ENCODE measurements at regions not wholly inside any gene's neighbourhood (a gene's known extent, or its start where the extent isn't known, plus 50 kb on each side); places are given as distances from the start of the nearest gene placed in this dataset.
"Not testable (repeated sequence)": the region's sequence is repeated elsewhere in the genome, so short reads cannot be mapped to it uniquely, and the experiment has no call there.

DNA sequence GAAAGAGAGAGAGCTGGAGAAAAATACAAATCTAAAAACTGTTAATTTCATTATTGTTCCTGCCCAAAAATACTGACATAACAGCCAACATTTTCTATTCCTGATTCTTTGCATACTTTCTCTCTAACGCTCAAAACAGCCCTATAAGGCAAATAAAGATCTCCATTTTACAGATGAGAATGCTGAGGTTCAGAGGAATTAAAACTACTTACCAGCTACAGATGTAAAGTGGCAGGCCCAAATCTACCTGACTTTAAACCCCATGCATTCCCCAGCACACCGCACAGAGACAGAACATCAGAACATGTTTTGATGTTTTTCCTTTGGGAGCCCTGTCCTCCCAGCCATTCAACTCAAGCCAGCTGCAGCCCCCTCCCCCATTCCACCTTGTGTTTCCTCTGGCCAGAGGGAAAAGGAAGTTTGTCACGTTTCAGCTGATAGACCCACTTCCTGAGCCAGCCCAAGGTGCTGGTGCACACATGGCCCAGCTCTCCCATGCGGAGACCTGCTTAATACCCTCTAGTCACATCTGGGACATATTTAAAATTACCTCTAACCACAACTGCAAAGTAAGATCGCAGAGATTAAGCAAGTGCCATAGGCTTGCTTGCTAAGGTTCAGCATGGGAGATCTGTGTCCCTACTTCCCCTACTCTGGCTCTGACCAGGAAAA, 133.1 kb upstream of the NFIA start:
- DNase-seq: no peak

DNA sequence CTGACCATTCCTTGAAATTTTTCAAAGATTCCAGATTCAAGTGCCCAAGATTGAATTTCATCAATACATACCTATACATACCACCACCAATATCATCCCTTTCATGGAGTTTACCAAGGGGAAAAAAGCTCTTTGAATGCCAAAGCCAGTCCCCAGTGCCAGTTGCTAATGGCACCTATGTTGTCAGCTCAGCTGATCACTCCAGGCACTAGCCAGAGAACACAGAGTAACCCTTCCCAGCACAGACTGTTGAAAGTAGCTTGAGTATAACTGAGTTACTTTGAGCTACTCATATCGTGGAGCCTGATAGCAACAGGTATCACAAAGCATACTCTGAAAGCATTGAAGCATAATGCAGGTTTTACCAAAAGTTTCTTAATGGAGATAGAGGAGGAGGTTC, 133.9 kb upstream of the NFIA start:
- DNase-seq: no peak

DNA sequence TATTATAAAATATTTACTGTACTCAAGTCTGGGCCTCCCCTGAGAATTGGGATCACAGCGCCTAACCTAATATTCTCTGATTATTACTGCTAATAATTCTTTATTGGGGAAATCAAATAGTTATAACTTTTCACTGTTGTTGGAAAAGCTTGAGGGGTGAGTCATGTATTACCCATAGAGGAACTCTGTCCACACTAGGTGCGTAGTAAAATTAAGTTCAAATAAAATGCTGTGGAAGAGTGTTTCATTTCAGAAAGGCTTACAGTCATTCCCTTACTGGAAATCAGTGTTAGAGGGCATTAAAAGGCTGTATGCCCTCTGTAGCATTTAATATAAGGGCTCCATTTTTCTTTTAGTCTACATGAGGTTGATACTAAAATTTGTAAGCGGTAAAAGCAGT, 135.0 kb upstream of the NFIA start:
- no peak for DNase-seq

DNA sequence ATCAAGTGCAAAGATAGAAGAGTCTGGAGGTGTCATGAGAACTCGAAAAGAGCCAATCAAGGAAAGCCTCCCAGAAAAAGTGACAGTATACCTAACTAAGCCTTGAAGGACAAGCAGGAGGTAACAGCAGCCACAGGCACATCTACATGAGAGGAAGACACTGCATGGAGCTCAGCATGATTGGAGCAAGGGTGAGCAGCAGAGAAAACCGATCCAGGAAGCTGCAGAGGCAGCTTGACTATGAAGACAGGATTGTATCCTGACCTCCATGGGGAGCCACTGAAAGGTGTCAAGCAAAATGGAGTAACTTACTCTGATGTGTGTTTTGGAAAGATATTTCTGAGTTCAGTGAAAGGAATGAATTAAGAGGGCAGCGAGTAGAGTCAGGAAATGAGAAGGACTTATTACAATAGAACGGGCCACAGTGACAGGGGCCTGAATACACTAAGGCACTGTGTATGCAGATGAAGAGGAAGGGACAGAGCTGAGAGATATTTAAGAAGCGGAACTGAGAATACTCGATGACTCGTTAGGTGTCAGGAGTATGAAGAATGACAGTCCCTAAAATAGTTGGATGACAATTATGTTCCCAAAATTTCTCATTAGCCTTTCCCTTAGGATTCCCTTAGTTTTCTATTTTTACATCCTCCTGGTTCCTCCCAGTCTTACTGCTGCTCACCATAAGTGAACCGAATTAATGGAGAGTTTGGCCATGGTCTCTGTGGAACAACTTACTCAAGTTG, 139.3 kb upstream of the NFIA start:
- DNase-seq: no peak

DNA sequence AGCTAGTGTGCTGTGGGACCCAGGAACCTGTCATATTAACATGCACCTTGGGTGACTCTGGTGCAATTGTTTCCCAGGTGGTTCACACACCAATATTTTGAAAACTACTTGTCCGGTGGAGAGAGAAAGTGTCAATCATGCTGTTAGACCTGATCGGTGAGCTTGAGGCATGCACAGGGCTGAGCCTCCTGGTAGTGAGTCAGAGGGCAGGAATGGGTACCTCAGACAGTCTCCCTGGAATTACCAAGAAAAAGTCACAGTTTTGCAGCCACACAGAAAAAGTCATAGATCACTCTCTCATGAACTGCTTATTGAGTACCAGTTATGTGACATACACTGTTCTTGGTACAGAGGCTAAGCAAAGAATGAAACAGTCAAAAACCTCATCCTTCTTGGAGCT, 140.1 kb upstream of the NFIA start:
- no peak for DNase-seq

DNA sequence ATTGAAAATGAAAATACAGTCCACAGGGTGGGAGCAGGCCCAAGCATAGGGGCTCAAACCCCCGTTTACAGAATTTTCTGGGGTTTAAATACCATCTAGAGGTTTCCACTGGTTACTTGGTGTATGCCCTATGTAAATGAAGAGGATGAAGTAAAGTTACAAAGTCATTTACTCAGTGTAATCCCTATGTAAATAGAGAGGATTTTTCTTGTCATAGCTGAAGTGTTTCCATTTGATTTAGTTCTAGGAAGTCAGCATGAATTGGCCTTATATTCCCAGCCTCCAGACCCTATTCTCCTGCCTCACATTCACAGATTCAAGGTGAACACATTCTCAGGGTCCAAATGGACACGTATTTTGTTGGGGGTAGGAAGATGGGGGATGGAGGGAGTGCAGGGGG, 141.7 kb upstream of the NFIA start:
- not testable (repeated sequence) for DNase-seq

DNA sequence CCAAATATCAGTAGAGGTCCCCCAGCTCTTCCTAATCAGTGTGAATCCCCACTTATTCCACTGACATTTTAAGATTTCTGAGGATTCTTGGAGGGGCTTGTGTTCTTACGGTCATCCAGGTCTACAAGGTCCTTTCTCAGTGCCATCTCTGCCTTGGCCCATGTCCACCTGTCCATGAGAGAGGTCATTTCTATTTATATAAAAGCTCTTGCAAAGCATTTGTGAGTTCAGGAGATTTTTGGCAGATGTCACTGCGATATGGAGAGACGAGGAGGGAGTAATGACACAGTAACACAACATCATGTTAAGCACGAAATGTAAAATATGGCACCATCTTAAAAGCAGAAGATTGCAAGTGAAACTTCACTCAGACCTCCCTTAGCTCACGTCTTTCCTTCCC, 144.6 kb upstream of the NFIA start:
- DNase-seq: no peak

DNA sequence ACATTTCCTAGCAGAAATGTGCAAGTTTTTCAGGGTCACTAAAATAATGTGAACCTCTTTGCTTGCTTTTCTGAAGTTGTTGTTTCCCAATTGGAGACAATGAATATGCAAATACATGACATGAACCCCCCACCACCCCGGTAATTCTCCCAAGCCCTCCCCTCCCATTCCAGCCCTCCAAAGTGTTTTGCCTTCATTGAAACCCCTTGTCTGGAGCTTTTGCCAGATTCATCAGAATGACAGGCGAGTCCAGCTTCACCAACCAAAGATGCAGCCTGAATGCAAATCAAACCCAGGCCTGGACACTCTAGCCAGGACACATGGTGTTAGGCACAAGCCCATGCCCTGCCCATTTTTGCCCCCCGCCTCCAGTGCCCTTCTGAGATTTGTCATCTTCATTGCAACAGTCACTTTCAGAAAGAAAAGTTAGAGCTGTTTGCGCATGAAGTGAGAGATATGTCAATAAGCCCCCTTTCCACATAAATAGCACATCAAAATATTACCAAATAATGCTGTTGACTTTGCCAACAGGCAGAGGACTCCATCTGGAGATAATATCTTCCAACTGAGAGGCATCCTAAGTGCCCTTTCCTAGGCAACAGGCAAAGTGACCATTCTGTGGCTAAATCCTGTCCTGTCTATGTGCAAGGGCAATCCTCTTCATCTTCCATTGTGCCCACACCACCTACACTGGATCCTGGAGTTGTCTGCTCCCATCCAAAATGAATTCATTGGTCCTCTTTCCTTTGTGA, 145.6 kb upstream of the NFIA start:
- no peak for DNase-seq

DNA sequence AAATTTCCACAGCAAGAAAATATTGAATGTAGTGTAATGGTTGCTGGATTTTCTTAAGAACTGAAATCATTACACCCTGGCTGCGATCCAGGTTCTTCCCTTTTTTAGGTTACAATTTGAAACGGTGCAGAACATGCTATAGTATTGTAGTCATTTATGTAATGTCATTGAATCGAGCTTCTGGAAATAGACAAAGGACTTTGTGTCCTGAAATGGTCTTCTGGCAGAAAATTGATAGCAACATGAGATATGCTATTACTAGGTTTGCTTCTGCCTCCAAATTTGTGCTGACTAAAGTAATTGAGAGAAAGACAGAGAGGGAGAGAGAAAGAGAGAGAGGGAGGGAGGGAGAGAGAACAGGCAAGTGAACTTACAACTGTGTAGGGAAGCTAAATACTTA, 146.2 kb upstream of the NFIA start:
- no peak for DNase-seq

DNA sequence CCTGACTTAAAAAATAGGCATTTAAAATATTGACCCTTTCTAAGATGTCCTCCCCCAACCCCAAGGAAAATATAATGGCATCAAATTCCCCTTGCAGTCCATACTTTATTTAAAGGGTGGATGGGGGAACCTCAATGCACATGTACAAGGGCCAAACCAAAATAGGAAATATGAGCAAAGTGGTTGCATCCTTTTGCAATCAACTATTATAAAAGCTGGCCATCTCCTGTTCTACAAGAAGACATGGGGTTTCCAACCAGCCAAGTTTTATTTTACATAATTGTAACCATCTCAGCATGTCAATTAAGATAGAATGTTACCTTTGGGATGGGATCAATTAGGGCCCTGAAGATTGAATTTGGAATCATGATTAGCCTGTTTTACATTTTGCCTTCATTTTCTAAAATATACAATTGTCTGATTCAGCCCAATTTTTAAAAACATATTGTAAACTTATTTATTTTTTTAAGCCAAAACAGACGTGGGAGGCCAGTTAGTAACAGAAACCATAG, 146.7 kb upstream of the NFIA start:
- DNase-seq: no peak

DNA sequence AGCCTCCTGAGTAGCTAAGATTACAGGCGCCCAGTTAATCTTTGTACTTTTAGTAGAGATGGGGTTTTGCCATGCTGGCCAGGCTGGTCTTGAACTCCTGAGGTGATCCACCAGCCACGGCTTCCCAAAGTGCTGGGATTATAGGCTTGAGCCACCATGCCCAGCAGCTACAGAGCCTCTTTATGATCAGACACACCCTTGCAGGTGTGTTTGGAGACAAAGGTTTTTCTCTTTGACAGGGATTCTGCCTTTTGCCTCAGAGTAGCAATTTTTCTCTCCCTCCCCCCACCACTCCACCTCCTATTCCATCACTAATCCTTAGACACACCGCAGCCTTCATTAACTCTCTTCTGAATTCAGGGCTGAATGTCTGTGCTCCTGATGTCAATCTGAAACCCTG, 152.2 kb upstream of the NFIA start:
- DNase-seq: no peak

DNA sequence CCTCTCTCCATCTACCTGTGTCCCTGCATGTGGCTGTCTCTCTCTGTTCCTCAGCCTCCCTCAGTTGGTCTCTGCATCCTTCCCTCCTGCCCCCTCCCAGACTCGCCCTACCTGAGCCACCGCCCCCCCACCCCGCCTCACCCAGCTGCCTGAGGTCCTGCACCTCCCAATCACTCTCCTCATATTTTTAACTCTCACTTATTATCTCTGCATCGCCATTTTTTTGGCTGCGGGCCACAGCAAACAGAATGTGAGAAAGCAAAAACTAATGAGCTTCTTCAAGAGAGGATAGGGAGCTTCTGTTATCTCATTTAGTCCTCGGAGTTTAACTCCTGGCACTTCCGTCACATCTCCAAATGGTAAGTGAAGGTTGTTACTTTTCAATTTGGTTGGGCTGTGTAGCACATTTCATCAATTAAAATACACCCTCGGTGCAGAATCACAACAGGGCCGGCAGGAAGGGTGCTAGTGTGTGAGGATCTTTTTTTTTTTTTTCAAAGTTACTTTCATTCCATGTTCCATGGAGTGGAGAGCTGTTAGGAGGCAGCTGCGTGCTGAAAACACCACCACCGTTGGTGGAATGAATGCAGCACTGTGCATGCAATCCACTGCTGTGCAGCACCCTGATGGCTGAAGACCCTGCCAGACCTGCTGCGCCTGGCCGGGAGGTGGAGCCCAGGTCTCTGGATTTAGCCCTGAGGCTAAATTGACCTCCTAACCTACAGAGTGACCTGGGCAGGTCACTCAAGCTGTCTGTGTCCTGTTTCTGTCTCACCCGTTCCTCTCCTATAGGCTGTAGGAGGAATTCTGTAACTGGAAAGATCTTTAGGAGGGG, 157.2 kb upstream of the NFIA start:
- DNase-seq: no peak

DNA sequence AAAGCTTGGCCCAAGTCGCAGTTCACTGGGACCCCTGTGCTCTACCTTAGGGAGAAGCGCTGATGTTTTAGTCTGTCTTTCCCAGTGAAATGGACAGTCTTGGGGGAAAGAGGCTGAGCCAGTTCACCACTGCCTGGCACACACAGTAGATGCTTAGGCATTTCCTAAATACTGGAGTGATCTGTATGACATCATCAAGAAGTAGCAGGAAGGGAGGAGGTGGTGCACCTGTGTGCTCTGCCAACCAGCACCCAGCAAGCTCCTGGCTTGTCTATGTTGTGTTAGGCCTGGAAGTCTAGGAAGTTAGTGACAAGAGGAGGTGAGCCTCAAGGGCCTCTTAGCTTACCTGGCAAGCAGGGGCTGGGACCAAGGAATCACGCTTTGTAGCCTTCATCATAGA, 158.2 kb upstream of the NFIA start:
- DNase-seq: no peak

DNA sequence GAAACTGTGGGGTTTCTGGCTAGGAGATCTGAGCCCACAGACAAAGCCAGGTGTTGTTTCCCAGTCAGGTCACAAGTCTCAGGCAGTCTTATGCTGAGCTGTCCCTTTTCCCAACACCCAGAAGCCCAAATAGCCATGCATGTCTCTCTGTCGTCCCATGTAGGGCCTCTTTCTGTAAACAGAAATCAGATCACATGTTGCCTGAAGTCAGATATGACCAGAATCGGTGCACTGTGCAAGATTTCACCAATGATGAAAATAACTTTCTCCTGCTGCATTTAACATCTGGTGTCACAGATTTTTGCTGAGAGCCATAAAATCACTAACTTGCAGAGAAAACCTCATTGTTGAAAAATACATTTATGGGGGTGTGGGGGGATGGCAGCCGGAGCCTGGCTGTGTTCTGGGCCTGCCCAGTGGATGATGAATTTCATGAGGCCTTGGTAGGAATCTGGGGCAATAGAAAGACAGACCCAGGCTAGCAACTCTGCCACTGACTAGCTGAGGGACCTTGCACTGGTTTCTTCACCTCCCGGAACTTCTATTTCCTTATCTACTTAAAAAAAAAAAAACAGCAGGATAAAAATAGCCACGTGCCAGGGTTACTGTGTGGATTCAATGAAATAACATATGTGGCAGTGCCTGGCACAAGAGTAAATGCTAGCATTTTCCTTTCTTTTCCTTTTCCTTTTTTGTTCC, 158.8 kb upstream of the NFIA start:
- no peak for DNase-seq

DNA sequence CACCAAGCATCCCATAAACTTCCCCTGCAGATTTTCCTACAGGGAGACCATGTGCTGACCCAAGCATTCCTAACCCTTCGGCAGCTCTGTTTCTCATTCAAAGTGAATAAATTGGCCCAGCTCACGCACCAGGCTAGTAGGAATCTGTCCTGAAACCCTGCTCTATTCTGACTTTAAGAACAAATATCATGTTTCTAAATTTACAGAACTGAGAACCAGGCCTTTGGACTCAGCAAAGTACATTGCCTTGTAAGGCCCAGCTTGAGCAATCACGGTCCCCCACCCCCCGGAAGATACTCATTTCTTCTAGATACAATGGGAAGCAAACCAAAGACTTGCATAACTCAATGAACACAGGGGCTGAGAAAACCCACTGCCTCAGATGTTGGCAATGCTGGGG, 160.1 kb upstream of the NFIA start:
- no peak for DNase-seq

DNA sequence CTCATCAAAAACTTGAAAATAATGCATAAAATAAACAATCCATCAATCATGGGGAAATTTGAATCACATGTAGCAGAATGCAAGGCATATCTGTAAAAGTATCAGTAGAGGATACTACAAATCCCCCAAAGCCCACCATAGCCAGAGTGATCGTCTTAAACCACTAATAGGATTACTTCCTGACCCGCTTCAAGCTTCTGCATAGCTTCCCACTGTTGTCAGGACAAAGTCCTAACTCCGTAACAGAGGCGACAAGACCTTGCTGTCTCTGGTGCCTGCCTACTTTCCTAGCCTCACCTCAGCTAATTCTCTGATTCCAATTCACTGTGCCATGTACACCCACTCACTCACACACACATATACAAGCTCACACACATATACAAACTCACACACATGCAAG, 161.2 kb upstream of the NFIA start:
- DNase-seq: no peak

DNA sequence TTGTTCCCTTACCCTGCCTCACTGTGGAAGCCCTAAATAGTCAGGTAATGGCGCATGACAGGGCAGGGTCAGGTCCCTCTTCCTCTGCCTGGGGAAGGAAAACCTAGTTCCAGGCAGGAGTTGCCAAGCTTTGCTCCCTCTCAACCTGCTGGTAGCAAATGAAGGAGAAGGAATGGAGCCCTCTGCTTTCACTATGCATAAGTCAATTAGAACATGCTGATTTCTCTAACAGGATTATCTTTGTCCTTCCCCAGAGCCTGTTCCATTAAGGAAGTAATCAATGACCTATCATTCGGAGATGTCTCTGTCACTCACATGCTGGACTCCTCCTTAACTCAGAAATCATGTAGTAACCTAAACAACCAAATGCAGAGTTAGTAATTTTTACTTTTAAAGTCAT, 161.8 kb upstream of the NFIA start:
- DNase-seq: no peak

DNA sequence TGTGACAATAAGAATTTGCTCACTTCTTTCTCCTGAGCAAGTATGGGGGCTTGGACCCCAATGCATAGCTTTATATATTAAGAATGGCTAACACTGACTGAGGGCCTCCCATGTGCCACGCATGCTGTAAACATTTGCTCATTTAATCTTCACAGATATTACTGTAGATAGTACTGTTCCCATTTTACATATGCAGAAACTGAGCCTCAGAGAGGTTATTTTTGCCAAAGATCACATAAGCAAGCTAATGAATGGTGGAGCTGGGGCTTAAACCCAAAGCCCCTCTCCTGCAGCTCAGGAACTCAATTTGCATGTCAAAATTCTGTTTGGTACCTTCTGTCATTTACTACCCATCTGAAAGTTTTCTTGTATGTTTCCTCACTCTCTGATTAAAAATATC, 163.5 kb upstream of the NFIA start:
- no peak for DNase-seq

DNA sequence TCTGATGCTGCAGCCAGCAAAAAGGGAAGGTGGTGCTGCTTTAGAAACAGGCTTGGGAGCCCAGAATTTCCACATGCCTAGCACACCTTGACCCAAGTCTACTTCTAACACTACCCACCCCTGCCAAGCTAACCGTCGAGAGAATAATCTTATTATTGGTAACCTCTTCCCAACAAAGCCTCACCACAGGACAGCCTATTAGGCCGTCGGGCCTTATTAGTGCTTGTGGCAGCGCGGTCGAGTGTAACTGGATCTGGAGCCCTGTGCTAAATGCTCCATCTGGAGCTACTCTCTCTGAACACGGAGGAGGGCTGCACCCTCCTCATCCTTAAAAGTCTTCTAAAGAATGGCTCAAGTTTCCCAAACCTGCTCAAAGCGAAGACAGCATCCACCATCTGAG, 165.5 kb upstream of the NFIA start:
- DNase-seq: no peak

DNA sequence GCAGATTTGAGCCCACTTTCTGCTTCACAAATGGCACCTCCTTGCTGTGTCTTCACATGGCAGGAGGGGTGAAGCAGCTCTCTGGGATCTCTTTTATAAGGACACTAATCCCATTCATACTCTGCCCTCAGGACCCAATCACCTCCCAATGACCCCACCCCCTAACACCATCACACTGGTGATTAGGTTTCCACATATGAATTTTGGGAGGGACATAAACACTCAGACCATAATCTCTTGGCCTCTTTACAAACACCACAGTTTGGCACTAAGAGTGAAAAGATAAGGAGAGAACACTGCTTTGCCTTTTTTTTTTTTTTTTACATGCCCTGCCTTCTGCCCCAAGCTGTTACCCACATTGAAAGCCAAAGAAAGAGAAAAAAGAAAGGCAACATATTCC, 166.2 kb upstream of the NFIA start:
- no peak for DNase-seq

DNA sequence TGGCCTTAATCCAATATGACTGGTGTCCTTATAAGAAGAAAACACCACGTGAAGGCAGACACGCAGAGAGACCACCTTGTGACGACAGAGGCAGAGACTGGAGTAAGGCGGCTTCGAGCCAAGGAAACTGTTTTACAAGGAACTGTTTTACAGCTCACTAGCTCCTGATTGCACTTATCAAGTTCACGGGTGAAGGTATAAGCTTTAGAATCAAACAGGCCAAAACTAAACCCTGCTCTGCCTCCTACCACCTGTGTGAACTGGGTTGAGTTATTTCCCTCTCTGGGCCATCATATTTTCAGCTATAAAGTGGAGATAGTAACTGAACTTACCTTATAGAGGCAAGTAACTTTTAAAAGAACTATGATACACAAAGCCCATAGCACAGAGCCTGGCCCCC, 166.9 kb upstream of the NFIA start:
- DNase-seq: no peak

DNA sequence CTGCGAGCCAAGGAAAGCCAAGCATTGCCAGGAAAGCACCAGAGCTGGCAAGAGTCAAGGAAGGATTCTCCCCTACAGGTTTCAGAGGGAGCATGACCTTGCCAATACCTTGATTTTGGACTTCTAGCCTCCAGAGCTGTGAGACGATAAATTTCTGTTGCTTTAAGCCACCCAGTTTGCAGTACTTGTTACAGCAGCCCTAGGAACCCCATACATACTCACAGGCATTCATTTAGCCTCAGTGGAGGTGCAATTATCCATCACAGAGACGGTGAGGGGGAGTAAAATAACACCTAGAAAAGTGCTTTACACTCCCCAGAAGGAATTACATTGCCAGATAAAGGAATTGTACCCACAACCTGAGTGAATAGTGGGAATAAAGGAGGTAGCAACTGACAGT, 167.4 kb upstream of the NFIA start:
- DNase-seq: no peak

All from activated CD4-positive, alpha-beta T cell treated with anti-CD3 and anti-CD28 coated beads, Interleukin-2, amount 50 U/mL, for 4 hours (primary cell).